ENCODE measurements at regions not wholly inside any gene's neighbourhood (a gene's known extent, or its start where the extent isn't known, plus 50 kb on each side); places are given as distances from the start of the nearest gene placed in this dataset.

DNA sequence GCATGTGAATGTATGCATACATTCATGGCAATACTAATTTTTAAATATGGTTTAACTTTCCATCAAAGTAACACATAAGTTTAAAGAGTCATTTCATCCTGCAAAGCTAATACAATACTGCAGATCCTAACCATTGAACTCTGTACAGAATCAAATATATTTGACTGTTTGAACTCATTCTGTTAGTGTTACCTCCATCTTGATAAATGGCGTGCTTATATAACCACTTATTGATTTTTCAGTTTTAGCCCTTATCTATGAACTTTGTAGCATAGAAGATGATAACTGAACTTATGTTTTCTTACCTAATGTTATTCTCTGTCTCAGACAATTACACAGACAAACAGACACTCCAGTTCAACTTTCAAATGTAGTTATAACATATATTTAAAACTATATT, 731.0 kb upstream of the LRATD1 start:
- H3K36me3 ChIP-seq, result no peaks in the 10 kb centered on the region
- Mint-ChIP-seq H3K9me3 (no peaks in the 10 kb centered on the region), H3K36me3 (no peaks in the 10 kb centered on the region), H3K4me1 (no peaks in the 10 kb centered on the region), H3K27ac (no peak overlapping the region), H3K27me3 (ENCODE audit: insufficient read depth, low read depth) (no peaks in the 10 kb centered on the region), H3K4me3 (no peak overlapping the region)
- H3K27me3 ChIP-seq, result no peaks in the 10 kb centered on the region
- H3K9ac ChIP-seq, result no peak overlapping the region
- H3K4me2 ChIP-seq, result no peak overlapping the region
- H4K20me1 ChIP-seq (ENCODE audit: low read depth), result no peaks in the 10 kb centered on the region
- no peaks in the 10 kb centered on the region for H3K9me3 ChIP-seq (ENCODE audit: low read depth)
- TF ChIP-seq EZH2 (IDR thresholded peaks at IDR 0.05), result no peak
- TF ChIP-seq, protein P1, sequence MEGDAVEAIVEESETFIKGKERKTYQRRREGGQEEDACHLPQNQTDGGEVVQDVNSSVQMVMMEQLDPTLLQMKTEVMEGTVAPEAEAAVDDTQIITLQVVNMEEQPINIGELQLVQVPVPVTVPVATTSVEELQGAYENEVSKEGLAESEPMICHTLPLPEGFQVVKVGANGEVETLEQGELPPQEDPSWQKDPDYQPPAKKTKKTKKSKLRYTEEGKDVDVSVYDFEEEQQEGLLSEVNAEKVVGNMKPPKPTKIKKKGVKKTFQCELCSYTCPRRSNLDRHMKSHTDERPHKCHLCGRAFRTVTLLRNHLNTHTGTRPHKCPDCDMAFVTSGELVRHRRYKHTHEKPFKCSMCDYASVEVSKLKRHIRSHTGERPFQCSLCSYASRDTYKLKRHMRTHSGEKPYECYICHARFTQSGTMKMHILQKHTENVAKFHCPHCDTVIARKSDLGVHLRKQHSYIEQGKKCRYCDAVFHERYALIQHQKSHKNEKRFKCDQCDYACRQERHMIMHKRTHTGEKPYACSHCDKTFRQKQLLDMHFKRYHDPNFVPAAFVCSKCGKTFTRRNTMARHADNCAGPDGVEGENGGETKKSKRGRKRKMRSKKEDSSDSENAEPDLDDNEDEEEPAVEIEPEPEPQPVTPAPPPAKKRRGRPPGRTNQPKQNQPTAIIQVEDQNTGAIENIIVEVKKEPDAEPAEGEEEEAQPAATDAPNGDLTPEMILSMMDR (IDR thresholded peaks at IDR 0.05), result no peak
- DNase-seq (ENCODE audit: low spot score), result no peak
- H3K4me1 ChIP-seq, result no peaks in the 10 kb centered on the region
- no peak overlapping the region for H3K4me3 ChIP-seq
- H3K27ac ChIP-seq, result no peak overlapping the region
- no peaks in the 10 kb centered on the region for H3K79me2 ChIP-seq (ENCODE audit: low read depth)
- H3F3A ChIP-seq (ENCODE audit: low read depth), result no peaks in the 10 kb centered on the region
- H2AFZ ChIP-seq (replicated peaks), result no peak overlapping the region

DNA sequence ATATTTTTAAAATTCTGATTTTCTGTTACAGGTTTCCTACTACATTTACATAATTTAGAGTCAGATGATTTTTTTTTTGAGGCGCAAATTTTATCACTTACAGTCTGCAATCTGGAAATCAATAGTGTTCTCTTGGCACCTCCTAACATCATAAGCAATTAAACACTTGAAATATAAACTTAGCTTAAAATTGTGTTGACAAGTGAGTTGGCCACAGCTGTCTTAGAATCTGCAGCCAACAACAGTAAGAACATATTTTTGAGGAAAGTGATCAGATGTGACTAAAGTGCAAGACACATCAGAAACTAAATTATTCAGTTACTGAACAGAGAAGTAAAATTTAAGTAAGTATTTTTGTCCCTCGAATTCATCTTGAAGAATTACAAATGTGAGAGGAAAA, 726.7 kb upstream of the LRATD1 start:
- Histone ChIP-seq H3K27me3 (no peaks in the 10 kb centered on the region), H3K9ac (no peak overlapping the region), H3K4me3 (no peak overlapping the region), H4K20me1 (ENCODE audit: low read depth) (no peaks in the 10 kb centered on the region), H3K4me2 (no peak overlapping the region), H3K36me3 (no peaks in the 10 kb centered on the region), H3K4me1 (no peaks in the 10 kb centered on the region), H3K79me2 (ENCODE audit: low read depth) (no peaks in the 10 kb centered on the region), H3K9me3 (ENCODE audit: low read depth) (no peaks in the 10 kb centered on the region), H3F3A (ENCODE audit: low read depth) (no peaks in the 10 kb centered on the region), H3K27ac (no peak overlapping the region), H2AFZ (replicated peaks) (no peak overlapping the region)
- TF ChIP-seq, protein P1 (IDR thresholded peaks at IDR 0.05), result no peak
- TF ChIP-seq EZH2phosphoT487 (IDR thresholded peaks at IDR 0.05) (no peak), EZH2 (IDR thresholded peaks at IDR 0.05) (no peak)
- Mint-ChIP-seq H3K27me3 (ENCODE audit: insufficient read depth, low read depth) (no peaks in the 10 kb centered on the region), H3K4me1 (no peaks in the 10 kb centered on the region), H3K36me3 (no peaks in the 10 kb centered on the region), H3K4me3 (no peak overlapping the region), H3K9me3 (no peaks in the 10 kb centered on the region), H3K27ac (no peak overlapping the region)
- DNase-seq (ENCODE audit: low spot score), result no peak

DNA sequence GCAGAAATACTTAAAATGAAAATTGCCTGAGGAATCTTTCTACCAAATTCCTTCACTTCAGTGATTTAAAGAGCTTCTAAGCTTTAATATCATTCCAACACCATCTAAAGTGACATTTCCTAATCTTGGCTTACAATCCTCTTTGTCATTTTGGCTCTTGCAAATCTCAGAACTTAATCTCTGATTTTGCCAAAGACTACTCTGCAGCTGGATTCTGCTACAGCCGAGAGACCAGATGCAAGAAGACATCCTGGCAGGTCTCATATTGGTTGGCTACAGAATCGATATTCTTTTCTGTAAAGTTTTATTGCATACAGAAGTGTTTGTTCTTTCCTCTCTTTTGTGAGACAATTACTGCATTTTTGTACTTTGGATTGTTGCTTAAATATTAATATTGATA, 716.5 kb upstream of the LRATD1 start:
- Histone ChIP-seq H4K20me1 (ENCODE audit: low read depth) (no peaks in the 10 kb centered on the region), H3K4me1 (no peaks in the 10 kb centered on the region), H3K4me3 (no peak overlapping the region), H3K9me3 (ENCODE audit: low read depth) (peaks cover 7% of the 10 kb centered on the region), H3F3A (ENCODE audit: low read depth) (no peaks in the 10 kb centered on the region), H3K9ac (no peak overlapping the region), H3K36me3 (no peaks in the 10 kb centered on the region), H3K79me2 (ENCODE audit: low read depth) (no peaks in the 10 kb centered on the region), H3K27me3 (no peaks in the 10 kb centered on the region), H3K27ac (no peak overlapping the region), H3K4me2 (no peak overlapping the region), H2AFZ (replicated peaks) (no peak overlapping the region)
- no peak overlapping the region for H3K27ac Mint-ChIP-seq
- no peaks in the 10 kb centered on the region for H3K9me3 Mint-ChIP-seq
- TF ChIP-seq, protein P1 (IDR thresholded peaks at IDR 0.05), result no peak
- TF ChIP-seq EZH2 (IDR thresholded peaks at IDR 0.05) (no peak), EZH2phosphoT487 (IDR thresholded peaks at IDR 0.05) (no peak)
- no peak overlapping the region for H3K4me3 Mint-ChIP-seq
- no peak for DNase-seq (ENCODE audit: low spot score)
- no peaks in the 10 kb centered on the region for H3K4me1 Mint-ChIP-seq
- no peaks in the 10 kb centered on the region for H3K27me3 Mint-ChIP-seq (ENCODE audit: insufficient read depth, low read depth)
- H3K36me3 Mint-ChIP-seq, result no peaks in the 10 kb centered on the region

DNA sequence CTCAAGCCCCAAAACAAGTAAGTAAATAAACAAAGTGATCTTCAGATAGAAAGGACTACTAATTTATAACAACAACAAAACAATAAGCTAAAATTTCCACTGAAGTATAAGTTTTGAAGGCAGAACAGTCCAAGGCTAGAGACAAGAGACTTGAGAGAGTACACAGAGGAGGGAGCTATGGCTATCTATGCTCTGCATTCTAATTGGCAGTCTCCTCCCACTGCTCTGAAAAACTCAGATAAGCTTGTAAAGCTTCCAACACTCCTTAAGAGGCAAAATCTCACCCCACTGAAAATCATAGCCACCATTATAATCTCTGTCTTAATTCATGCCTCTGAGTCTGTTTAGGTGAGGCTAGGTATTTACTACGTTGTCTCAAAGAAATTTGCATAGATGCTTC, 714.6 kb upstream of the LRATD1 start:
- H3K9me3 ChIP-seq (ENCODE audit: low read depth), result peaks cover 7% of the 10 kb centered on the region
- no peak overlapping the region for H3K9ac ChIP-seq
- no peaks in the 10 kb centered on the region for H3K79me2 ChIP-seq (ENCODE audit: low read depth)
- H3K4me3 Mint-ChIP-seq, result no peak overlapping the region
- H3K27ac Mint-ChIP-seq, result no peak overlapping the region
- no peak overlapping the region for H2AFZ ChIP-seq (replicated peaks)
- H3K36me3 ChIP-seq, result no peaks in the 10 kb centered on the region
- DNase-seq (ENCODE audit: low spot score), result peak; percentile 6
- no peaks in the 10 kb centered on the region for H3K9me3 Mint-ChIP-seq
- no peak overlapping the region for H3K4me3 ChIP-seq
- no peaks in the 10 kb centered on the region for H3K27me3 ChIP-seq
- no peaks in the 10 kb centered on the region for H3K27me3 Mint-ChIP-seq (ENCODE audit: insufficient read depth, low read depth)
- no peaks in the 10 kb centered on the region for H4K20me1 ChIP-seq (ENCODE audit: low read depth)
- no peak overlapping the region for H3K4me2 ChIP-seq
- H3K36me3 Mint-ChIP-seq, result no peaks in the 10 kb centered on the region
- H3K4me1 ChIP-seq, result no peaks in the 10 kb centered on the region
- no peaks in the 10 kb centered on the region for H3F3A ChIP-seq (ENCODE audit: low read depth)
- H3K4me1 Mint-ChIP-seq, result no peaks in the 10 kb centered on the region
- H3K27ac ChIP-seq, result no peak overlapping the region
- no peak for TF ChIP-seq EZH2 (IDR thresholded peaks at IDR 0.05)
- no peak for TF ChIP-seq EZH2phosphoT487 (IDR thresholded peaks at IDR 0.05)
- TF ChIP-seq, protein P1 (IDR thresholded peaks at IDR 0.05), result no peak
